ENCODE measurements at regions not wholly inside any gene's neighbourhood (a gene's known extent, or its start where the extent isn't known, plus 50 kb on each side); places are given as distances from the start of the nearest gene placed in this dataset.

- no peak for TF ChIP-seq THRA (CRISPR knock-in tag; IDR thresholded peaks at IDR 0.05; ENCODE audit: borderline replicate concordance)
- TF ChIP-seq ZBTB26 (CRISPR knock-in tag; IDR thresholded peaks at IDR 0.05; ENCODE audit: borderline replicate concordance) = no peak
- TF ChIP-seq ZNF407 (CRISPR knock-in tag; IDR thresholded peaks at IDR 0.05; ENCODE audit: not compliant biosample characterization) = no peak
- TF ChIP-seq ZNF569 (CRISPR knock-in tag; IDR thresholded peaks at IDR 0.05; ENCODE audit: borderline replicate concordance) = no peak
- no peak for TF ChIP-seq ZNF775 (CRISPR knock-in tag; IDR thresholded peaks at IDR 0.05; ENCODE audit: borderline replicate concordance)
- no peak for TF ChIP-seq ZNF691 (CRISPR knock-in tag; IDR thresholded peaks at IDR 0.05; ENCODE audit: borderline replicate concordance, low read depth)
- TF ChIP-seq ZNF260 (CRISPR knock-in tag; IDR thresholded peaks at IDR 0.05; ENCODE audit: borderline replicate concordance, low read depth) = no peak
- no peak for TF ChIP-seq CBX2 (IDR thresholded peaks at IDR 0.05; ENCODE audit: low read depth, low read length)
- TF ChIP-seq CBX2 (CRISPR knock-in tag; IDR thresholded peaks at IDR 0.05; ENCODE audit: low read depth) = no peak
- no peak for TF ChIP-seq THAP8 (CRISPR knock-in tag; IDR thresholded peaks at IDR 0.05; ENCODE audit: borderline replicate concordance)
Observed at GRCh38 chr11:70866834-70867233, 385.5 kb downstream of the SHANK2 start (continued).
